ENCODE measurements at regions not wholly inside any gene's neighbourhood (a gene's known extent, or its start where the extent isn't known, plus 50 kb on each side); places are given as distances from the start of the nearest gene placed in this dataset.

- FAIRE-seq, result peak; percentile 94
- DNase-seq (ENCODE audit: extremely low spot score, insufficient read length, low read depth), result peak; percentile 32
Observed at GRCh38 chr4:83174844-83175414, 60.4 kb upstream of the PLAC8 start.

- FAIRE-seq (peak; percentile 55), DNase-seq (ENCODE audit: extremely low spot score, insufficient read length, low read depth) (no peak)
Observed at GRCh38 chr4:83172371-83172770, 57.8 kb upstream of the PLAC8 start.

- no peak for FAIRE-seq
- no peak for DNase-seq (ENCODE audit: extremely low spot score, insufficient read length, low read depth)
Observed at GRCh38 chr4:83171436-83172039, 57.0 kb upstream of the PLAC8 start.

- FAIRE-seq (peak; percentile 73), DNase-seq (ENCODE audit: extremely low spot score, insufficient read length, low read depth) (no peak)
Observed at GRCh38 chr4:83170952-83171399, 56.4 kb upstream of the PLAC8 start.
